ENCODE measurements at regions not wholly inside any gene's neighbourhood (a gene's known extent, or its start where the extent isn't known, plus 50 kb on each side); places are given as distances from the start of the nearest gene placed in this dataset.

DNA sequence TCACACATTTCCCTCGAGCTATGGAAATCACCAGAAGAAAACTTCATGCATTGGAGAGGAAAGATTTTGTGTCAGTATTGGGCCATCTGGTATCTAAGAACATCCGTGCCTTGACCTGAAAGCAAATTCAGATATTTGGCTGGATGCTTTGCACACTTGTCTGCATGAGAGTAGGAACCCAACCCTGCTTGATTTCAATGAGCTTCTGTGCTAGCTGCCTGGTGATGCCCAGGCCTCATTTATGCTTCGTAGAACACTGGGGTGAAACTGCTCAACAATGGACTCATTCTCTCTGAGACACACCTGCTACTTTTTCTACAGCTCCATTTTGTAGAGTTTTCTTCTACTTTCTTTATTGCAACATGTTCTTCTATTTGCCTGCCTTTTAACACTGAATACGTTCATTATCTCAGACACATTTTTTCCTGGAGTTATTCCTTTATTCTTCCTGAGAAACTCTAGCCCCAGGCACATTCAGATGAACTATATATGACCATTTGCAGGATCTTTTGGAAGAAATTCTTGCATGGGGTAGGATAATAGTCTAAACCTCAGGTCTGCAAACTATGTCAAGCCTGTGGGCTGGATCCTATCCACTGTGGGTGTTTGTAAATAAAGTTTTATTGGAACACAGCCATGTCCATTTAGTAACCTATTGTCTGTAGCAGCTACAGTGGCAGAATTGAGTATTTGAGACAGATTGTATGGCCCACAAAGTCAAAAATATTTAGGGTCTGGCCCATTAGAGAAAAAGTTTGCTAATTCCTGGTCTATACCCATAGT is 83.8 kb upstream of the CLCN4 start:
- DNase-seq (ENCODE audit: extremely low read depth, low read depth) = no peak
- TF ChIP-seq, protein P1, sequence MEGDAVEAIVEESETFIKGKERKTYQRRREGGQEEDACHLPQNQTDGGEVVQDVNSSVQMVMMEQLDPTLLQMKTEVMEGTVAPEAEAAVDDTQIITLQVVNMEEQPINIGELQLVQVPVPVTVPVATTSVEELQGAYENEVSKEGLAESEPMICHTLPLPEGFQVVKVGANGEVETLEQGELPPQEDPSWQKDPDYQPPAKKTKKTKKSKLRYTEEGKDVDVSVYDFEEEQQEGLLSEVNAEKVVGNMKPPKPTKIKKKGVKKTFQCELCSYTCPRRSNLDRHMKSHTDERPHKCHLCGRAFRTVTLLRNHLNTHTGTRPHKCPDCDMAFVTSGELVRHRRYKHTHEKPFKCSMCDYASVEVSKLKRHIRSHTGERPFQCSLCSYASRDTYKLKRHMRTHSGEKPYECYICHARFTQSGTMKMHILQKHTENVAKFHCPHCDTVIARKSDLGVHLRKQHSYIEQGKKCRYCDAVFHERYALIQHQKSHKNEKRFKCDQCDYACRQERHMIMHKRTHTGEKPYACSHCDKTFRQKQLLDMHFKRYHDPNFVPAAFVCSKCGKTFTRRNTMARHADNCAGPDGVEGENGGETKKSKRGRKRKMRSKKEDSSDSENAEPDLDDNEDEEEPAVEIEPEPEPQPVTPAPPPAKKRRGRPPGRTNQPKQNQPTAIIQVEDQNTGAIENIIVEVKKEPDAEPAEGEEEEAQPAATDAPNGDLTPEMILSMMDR (IDR thresholded peaks at IDR 0.05; ENCODE audit: low read depth, low read length) = no peak

DNA sequence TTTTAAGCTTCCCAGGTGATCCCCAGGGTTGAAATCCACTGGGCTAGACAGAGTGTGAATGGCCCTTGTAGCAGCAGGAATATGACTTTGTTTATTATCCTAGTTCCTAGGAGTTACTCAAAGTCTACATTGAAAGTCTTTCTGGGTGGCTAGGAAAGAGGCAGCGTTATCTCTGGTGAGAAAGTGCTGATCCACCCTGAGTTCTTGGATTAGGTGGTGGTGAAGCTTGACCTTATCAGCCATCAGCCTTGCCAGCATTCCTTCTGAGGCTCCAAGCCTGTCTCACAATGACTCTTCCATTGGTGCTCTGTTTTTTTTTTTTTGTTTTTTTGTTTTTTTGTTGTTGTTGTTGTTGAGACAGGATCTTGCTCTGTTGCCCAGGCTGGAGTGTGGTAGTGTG is 83.1 kb upstream of the CLCN4 start:
- TF ChIP-seq, protein P1 (IDR thresholded peaks at IDR 0.05; ENCODE audit: low read depth, low read length) = no peak
- DNase-seq (ENCODE audit: extremely low read depth, low read depth) = no peak

DNA sequence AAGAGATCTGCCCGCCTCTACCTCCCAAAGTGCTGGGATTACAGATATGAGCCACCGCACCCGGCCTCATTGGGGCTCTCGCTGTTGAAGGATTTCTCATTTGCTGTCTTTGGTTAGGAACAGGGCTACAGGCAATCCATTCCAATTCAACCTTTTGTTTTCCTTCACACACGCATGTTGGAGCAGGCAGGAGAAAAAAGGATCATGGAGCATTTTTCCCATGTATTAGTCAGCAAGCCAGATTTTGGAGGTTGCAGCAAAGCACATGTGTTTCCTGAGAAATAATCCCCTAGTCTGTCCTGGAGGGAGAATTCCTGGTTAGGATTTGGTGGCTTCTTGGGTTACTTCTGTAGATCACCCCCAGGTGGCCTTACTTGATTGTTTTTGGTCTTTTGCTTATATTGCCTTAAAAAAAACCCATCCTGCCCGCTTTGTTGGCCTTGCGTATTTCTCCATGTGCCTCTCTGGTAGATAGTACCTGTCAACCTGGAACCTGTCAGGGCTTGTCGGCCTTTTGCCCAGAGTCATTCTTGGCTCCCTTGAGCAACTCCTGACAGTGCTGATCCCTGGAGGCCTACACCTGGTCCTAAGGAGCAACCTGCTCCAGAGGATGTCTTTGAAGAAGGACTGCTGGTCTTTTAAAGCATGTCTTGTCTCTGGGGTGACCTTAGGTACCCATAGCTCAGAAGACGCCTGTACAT is 82.4 kb upstream of the CLCN4 start:
- TF ChIP-seq, protein P1 (IDR thresholded peaks at IDR 0.05; ENCODE audit: low read depth, low read length) = no peak
- DNase-seq (ENCODE audit: extremely low read depth, low read depth) = no peak

DNA sequence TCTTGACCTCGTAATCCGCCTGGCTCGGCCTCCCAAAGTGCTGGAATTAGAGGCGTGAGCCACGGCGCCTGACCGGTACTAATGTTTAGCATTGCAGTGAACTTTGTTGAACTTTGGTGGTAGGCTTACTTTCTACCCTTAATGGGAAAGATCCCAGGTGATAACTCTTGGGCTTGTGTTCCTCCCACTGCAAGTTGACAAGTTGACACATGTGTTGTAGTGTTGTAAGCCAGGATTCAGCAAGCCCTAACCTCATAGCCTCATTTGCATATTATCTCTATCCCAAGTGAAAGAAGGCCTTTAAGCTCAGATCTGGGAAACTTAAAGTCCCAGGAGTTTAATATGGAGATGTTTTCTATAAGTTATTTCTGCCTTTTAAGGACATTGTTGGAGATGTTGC is 80.0 kb upstream of the CLCN4 start:
- DNase-seq (ENCODE audit: extremely low read depth, low read depth) = no peak
- TF ChIP-seq, protein P1 (IDR thresholded peaks at IDR 0.05; ENCODE audit: low read depth, low read length) = no peak

DNA sequence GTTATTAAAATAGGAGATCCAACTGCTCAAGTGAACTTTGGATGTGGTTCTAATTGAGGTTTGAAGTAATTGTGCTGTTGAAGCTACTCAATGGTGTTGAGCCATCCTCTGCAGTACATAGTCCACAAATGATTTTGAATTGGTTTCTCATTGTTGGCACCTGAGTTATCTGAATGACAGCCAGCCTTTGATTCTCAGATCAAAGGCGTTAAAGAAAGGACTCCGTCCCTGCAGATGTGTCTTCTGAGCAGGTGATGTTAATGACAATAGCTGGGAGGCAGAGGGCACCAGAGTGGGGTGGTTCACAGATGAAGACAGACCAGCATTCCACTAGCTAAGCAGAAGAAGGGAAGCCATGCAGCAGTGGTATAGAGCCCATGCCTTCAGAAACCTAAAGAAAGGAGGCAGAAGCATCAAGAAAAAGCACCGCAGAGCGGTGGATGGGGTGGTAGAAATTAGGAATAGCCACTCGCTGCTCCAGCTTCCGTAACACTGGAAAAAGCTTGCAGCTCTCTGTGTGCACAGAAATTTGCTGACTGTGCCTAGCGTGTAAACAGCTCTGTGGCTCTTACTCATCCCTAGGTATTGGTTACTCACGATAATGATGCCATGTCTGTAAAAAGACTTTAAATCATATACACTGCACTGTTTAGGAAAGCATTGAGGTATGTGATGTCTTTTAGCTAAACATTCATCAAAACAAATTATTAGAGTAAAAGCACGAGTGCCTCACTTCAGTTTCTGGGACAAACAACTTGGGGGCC is 79.2 kb upstream of the CLCN4 start:
- no peak for DNase-seq (ENCODE audit: extremely low read depth, low read depth)
- TF ChIP-seq, protein P1 (IDR thresholded peaks at IDR 0.05; ENCODE audit: low read depth, low read length) = no peak

DNA sequence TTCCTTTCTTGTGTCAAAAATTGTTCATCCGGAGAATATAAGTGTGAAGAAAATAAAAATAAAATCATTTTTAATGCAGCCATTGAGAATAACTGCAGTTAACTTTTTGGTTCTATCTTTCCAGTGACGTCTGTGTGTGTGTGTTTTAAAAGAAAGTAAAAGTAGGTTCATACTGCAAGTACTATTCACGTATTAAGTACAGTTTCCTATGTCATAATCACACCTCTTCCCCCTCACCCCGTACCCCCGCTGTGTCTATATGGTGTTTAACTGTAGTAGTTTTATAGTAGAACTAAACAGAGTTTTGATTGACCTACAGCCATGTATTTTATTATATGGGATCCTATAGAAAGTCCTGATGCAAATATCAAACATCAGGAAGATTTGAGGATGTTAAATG is 78.5 kb upstream of the CLCN4 start:
- no peak for DNase-seq (ENCODE audit: extremely low read depth, low read depth)
- TF ChIP-seq, protein P1 (IDR thresholded peaks at IDR 0.05; ENCODE audit: low read depth, low read length) = no peak

DNA sequence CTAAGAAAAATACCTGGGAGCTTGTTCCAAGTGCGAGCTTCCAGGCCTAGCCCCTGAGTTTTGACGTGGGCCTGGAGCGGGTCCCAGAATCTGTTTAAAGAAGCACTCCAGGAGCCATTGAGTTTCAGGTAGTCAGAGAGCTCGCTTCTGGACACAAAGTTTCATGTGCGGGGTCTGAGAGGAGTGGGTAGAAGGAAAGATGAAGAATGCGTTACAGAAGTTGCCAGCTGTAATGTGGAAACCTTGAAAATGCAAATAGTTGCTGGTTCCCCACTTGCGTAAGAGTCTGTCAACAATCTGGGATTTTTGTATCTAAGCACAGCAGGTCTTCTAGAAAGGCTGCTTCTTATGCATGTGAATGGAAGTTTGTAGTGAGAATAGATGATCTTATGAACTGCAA is 77.5 kb upstream of the CLCN4 start:
- DNase-seq (ENCODE audit: extremely low read depth, low read depth) = no peak
- TF ChIP-seq, protein P1 (IDR thresholded peaks at IDR 0.05; ENCODE audit: low read depth, low read length) = no peak

Measured in AG09319 (cell line).